ENCODE measurements at regions not wholly inside any gene's neighbourhood (a gene's known extent, or its start where the extent isn't known, plus 50 kb on each side); places are given as distances from the start of the nearest gene placed in this dataset.

DNA sequence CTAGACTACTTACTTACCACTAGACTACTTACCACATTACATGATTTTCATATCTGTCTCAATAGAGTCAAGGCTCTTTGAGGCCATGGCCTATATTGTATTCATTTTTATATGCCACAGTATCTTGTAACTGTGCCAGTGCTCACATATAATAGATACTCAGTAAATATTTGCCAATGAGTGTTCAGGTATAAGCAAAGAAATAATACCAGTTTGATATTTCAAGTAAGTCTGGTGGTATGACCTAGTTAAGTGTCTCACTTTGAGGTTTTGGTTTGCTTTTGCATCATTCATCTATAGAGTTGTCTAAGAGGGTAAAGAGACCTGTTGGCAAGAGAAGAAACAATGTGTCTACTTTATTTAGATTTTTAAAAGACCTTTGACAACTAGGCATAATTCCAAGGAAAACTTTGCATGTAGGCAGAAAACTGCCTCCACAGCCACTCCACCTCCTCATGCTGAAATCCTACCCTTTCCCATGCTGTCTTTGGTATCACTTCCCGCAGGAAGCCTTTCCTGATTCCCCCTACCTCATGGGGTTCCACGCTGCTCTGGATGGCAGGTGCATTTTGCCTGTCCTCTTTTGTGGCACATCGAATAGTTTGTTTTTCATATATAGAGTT lies 91.3 kb upstream of the KLHL13 start:
- no peak for TF ChIP-seq POLR2A (IDR thresholded peaks at IDR 0.05)
- TF ChIP-seq, protein P1, sequence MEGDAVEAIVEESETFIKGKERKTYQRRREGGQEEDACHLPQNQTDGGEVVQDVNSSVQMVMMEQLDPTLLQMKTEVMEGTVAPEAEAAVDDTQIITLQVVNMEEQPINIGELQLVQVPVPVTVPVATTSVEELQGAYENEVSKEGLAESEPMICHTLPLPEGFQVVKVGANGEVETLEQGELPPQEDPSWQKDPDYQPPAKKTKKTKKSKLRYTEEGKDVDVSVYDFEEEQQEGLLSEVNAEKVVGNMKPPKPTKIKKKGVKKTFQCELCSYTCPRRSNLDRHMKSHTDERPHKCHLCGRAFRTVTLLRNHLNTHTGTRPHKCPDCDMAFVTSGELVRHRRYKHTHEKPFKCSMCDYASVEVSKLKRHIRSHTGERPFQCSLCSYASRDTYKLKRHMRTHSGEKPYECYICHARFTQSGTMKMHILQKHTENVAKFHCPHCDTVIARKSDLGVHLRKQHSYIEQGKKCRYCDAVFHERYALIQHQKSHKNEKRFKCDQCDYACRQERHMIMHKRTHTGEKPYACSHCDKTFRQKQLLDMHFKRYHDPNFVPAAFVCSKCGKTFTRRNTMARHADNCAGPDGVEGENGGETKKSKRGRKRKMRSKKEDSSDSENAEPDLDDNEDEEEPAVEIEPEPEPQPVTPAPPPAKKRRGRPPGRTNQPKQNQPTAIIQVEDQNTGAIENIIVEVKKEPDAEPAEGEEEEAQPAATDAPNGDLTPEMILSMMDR (IDR thresholded peaks at IDR 0.05) = no peak
- Histone ChIP-seq H3K4me3 (no peak overlapping the region), H3K36me3 (no peaks in the 10 kb centered on the region), H3K27me3 (no peaks in the 10 kb centered on the region), H3K4me1 (peaks cover 0 to 7% (median 2%) of the 10 kb centered on the region in 4 donors), H3K9me3 (no peaks in the 10 kb centered on the region), H3K27ac (peak overlapping the region in 2 of 3 donors; percentile 25 to 52)
- 63% methylated on average over 3 of the region's 3 CpGs for WGBS (ENCODE audit: insufficient coverage, low coverage, low lambda C conversion rate, missing lambda C conversion rate)
- DNase-seq = no peak
- intact Hi-C loops (cut with DNase I) = no loop called here
- peak; percentile 63 to 90 (median 70) for ATAC-seq

DNA sequence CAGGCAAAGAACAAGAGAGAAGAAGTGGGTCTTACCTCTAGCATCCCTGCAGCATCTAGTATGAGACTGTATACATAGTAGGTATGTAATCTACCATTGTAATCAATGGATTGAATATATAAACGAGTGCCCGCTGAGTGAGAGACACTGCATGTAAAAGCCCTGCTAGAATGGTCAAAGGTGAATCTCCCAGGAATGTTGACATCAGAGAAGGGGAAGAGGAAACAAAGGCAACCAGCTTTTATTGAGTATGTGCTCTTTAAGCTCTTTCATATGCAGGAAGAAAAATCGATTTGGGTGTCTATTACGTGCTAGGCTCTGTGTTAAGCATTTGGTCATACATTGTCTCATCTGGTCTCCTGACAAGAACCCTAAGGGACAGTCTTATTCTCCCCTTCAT lies 91.9 kb upstream of the KLHL13 start:
- WGBS (ENCODE audit: insufficient coverage, low coverage, low lambda C conversion rate, missing lambda C conversion rate) = 55% methylated on average over 4 of the region's 4 CpGs
- no peak for TF ChIP-seq POLR2A (IDR thresholded peaks at IDR 0.05)
- TF ChIP-seq, protein P1 (IDR thresholded peaks at IDR 0.05) = no peak
- ATAC-seq (peak; percentile 63 to 74 (median 68)), DNase-seq (no peak)
- Histone ChIP-seq H3K36me3 (no peaks in the 10 kb centered on the region), H3K4me1 (peaks cover 0 to 7% (median 2%) of the 10 kb centered on the region in 4 donors), H3K27ac (peak overlapping the region in 2 of 3 donors; percentile 25 to 52), H3K9me3 (no peaks in the 10 kb centered on the region), H3K4me3 (no peak overlapping the region), H3K27me3 (no peaks in the 10 kb centered on the region)
- intact Hi-C loops (cut with DNase I) = no loop called here

DNA sequence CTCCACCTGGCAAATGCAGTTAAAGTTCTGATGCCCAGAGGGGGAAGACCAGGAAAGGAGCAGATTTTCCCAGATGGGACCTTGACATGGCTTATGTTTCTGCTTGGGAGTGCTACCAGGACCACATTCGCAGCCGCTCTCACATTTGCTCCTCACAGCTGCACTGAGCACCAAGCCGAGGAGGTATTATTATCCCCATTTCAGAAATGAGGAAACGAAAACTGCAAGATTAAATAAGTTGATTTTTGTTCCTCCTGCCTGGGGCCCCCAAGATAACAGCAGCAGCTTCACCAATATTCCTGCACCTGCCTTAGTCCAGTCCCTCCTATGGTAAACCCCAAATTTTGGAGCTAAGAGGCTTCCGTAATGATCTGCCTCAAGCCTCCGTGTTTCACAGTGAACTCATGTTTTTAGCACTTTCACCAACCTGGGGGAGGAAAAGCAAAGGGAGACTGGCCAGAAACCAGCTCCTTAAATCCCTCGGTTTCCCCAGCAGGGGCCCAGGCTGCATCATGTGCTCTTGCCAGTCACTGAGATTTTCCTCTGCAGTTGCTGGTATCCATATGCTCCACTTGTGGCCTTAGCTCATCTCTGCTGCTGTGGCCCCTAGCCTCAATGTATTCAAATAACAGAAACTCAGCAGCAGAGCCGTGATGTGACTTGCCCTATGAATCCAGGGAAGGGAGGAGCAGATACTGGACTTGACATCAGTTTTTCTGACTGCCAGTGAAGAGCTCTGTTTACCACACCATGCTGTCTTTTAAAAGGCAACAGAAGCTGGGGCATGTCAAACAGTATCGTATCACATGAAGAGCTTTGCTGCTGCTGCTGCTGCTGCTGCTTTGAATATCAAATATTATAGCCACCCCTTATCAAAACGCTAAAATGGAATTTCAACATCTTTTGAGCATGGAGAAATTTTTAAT lies 95.5 kb upstream of the KLHL13 start:
- no peak overlapping the region for H3K4me3 ChIP-seq
- no peak for DNase-seq
- 46% methylated on average over 9 of the region's 10 CpGs for WGBS (ENCODE audit: insufficient coverage, low coverage, low lambda C conversion rate, missing lambda C conversion rate)
- no peaks in the 10 kb centered on the region for H3K36me3 ChIP-seq
- no peaks in the 10 kb centered on the region for H3K27me3 ChIP-seq
- no peak for TF ChIP-seq POLR2A (IDR thresholded peaks at IDR 0.05)
- TF ChIP-seq, protein P1 (IDR thresholded peaks at IDR 0.05) = no peak
- intact Hi-C loops (cut with DNase I) = no loop called here
- no peak for ATAC-seq
- H3K27ac ChIP-seq = no peak overlapping the region
- no peaks in the 10 kb centered on the region for H3K9me3 ChIP-seq
- peaks cover 0 to 4% (median 0%) of the 10 kb centered on the region in 4 donors for H3K4me1 ChIP-seq

DNA sequence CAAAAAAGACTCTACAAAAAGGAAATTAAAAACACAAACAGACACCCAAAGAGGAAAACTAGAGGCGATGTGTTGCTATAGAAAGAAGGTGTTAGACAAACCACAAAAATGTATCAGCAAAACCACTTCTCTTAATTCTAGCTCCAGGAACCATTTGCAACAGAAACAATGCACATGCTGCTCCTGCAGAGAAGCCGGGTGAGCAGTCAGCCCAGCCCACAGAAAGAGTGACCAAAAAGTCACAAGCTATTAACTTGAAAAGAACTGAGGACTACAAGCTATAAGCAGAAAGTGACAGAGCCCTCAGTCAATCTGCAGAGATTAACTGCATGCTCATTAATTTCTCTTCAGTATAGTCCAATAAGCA lies 96.2 kb upstream of the KLHL13 start:
- no peak for ATAC-seq
- DNase-seq = no peak
- TF ChIP-seq POLR2A (IDR thresholded peaks at IDR 0.05) = no peak
- TF ChIP-seq, protein P1 (IDR thresholded peaks at IDR 0.05) = no peak
- Histone ChIP-seq H3K9me3 (no peaks in the 10 kb centered on the region), H3K36me3 (no peaks in the 10 kb centered on the region), H3K4me3 (no peak overlapping the region), H3K4me1 (peaks cover 0 to 4% (median 0%) of the 10 kb centered on the region in 4 donors), H3K27me3 (no peaks in the 10 kb centered on the region), H3K27ac (no peak overlapping the region)
- WGBS (ENCODE audit: insufficient coverage, low coverage, low lambda C conversion rate, missing lambda C conversion rate) = 47% methylated on average over 2 of the region's 2 CpGs
- intact Hi-C loops (cut with DNase I) = no loop called here

Measured in right lobe of liver (tissue), 6 donors.